GM23248 (cell line): ENCODE measurements at regions not wholly inside any gene's neighbourhood (a gene's known extent, or its start where the extent isn't known, plus 50 kb on each side); places are given as distances from the start of the nearest gene placed in this dataset.

Experiments used
- EZH2 ChIP-seq: fragments of 200-600 bp; sonication (generic); IDR thresholded peaks from 2 replicates; pipeline ENCODE4 v1.6.1; 2018; ENCODE audit warnings: antibody characterized with exemption, mild to moderate bottlenecking; ENCODE audit not compliant: insufficient read depth, poor library complexity, severe bottlenecking
- EZH2phosphoT487 ChIP-seq: fragments of 200-600 bp; sonication (generic); IDR thresholded peaks from 2 replicates; pipeline ENCODE4 v1.6.1; 2018; ENCODE audit warnings: antibody characterized with exemption, moderate library complexity, mild to moderate bottlenecking, low read depth; ENCODE audit not compliant: insufficient read depth

DNA sequence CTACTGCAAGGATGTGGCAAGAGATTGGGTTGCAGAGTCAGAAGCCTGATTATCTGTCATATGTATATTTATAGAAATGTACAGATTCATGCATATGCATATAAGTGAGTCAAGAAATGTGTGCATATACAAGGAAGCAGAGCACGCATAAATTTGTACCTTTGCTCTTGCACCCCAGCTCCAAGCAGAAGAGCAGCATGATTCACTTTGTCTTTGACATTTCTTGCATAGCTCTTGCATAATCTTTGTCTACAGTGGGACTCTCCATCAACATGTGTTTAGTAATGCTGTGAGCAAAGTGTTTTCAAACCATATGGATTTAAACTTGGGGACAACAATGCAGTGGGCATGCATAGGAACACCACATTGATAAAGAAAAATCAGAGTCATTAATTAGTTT lies 330.7 kb upstream of the DCN start:
- TF ChIP-seq EZH2 (no peak), EZH2phosphoT487 (no peak)
